AG09309 (cell line): ENCODE measurements at regions not wholly inside any gene's neighbourhood (a gene's known extent, or its start where the extent isn't known, plus 50 kb on each side); places are given as distances from the start of the nearest gene placed in this dataset.
A peak's percentile ranks its signal among the peaks of the same experiment; 100 is the strongest.

Experiments used
- DNase-seq: peaks from one replicate; pipeline ENCODE4 v3.0.0-alpha.2; 2010; ENCODE audit warnings: low read depth
- H3K4me3 ChIP-seq: 2 replicates; pipeline ENCODE4 v1.5.1; 2011; ENCODE audit warnings: mild to moderate bottlenecking, low read depth, low read length, moderate library complexity; ENCODE audit not compliant: control insufficient read depth
- CTCF ChIP-seq: IDR thresholded peaks from 2 replicates; pipeline ENCODE4 v1.5.1; 2011; ENCODE audit warnings: mild to moderate bottlenecking, low read depth, low read length, inconsistent platforms; ENCODE audit not compliant: insufficient read depth, control insufficient read depth; ENCODE audit errors: missing control alignments

- TF ChIP-seq CTCF = no peak
- H3K4me3 ChIP-seq = no peak overlapping the region
- DNase-seq = no peak
Measured at GRCh38 chr10:78716043-78716660, 352.6 kb upstream of the ZMIZ1 start.

DNA sequence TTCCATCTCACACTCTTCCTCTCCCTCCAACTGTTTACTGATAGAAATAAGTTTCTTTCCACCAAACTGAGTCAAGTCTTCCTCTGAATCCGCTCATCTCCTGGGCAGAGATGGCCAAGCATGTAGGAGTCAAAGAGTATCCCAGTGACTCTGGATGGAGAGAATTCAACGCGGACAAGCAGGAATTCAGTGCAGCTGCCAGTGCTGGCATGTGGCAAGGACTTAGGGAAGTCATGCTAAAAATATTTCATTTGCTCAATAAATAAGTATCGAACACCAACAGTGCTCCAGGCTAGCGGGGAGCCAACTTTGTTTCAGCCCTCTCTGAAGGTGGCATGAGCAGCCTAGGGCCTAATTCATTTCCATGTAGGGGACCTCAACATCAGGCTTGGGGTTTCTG is 351.6 kb upstream of the ZMIZ1 start:
- no peak overlapping the region for H3K4me3 ChIP-seq
- no peak for TF ChIP-seq CTCF
- DNase-seq = peak; percentile 66

- no peak for DNase-seq
- no peak overlapping the region for H3K4me3 ChIP-seq
- TF ChIP-seq CTCF = no peak
Measured at GRCh38 chr10:78718032-78718572, 350.7 kb upstream of the ZMIZ1 start.

DNA sequence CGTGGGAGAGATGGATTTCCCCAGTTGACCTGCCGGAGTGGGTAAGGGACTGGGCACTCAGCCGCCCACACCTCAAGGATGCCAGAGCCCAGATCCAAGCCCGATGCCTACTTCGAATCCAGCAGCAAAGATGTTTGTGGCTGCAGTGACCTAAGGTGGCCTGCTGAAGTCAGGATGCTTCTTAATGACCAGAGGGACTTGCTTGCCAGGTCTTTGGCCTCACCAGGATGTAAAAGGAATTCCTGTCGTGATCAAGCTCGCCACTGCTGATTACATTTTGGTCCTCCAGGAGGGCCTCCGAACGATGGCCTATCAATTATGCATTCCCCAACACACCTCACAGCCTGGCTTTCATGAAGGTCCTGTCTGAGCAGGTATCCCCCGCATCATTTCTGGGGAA is 349.5 kb upstream of the ZMIZ1 start:
- H3K4me3 ChIP-seq = no peak overlapping the region
- TF ChIP-seq CTCF = no peak
- no peak for DNase-seq

DNA sequence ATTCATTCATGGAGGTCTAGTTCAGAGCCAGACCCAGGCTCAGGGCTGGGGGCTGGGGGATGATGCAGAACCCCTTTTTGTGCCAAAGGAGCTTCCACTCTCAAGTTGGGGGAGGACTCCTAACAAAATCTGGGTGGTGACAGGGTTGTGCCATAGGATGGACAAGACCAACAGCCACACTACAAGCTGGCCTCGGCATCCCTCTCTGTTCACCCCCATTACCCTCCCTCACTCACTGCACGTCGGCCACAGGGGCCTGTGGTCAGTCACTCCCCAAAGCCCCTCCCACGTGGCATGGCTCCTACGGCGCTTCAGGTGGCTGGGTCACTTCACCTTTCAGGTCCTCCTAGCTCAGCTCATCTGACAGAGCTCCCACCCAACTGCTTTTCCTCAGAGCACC is 348.7 kb upstream of the ZMIZ1 start:
- TF ChIP-seq CTCF = no peak
- H3K4me3 ChIP-seq = no peak overlapping the region
- DNase-seq = no peak

- DNase-seq = no peak
- H3K4me3 ChIP-seq = no peak overlapping the region
- TF ChIP-seq CTCF = no peak
Measured at GRCh38 chr10:78721231-78721630, 347.5 kb upstream of the ZMIZ1 start.

GRCh38 chr10:78724846-78725245 is 343.9 kb upstream of the ZMIZ1 start:
- H3K4me3 ChIP-seq = no peak overlapping the region
- DNase-seq = no peak
- TF ChIP-seq CTCF = no peak
